Keratinocyte (primary cell): ENCODE measurements at regions not wholly inside any gene's neighbourhood (a gene's known extent, or its start where the extent isn't known, plus 50 kb on each side); places are given as distances from the start of the nearest gene placed in this dataset.

Source experiments
- DNase-seq: peaks from one replicate; pipeline ENCODE4 v3.0.0-alpha.2; 2011; ENCODE audit warnings: low read depth, missing footprints, low spot score
- FAIRE-seq: peaks from 2 replicates; lab custom pipeline; 2011; peaks lifted over from hg19 to GRCh38; lab: Jason Lieb, UNC
- H2AFZ ChIP-seq: 2 replicates; pipeline ENCODE4 v1.6.0; 2012; ENCODE audit warnings: low read length, control low read depth, inconsistent platforms; ENCODE audit not compliant: control insufficient read depth
- H3K27ac ChIP-seq: 2 replicates; pipeline ENCODE4 v1.5.1; 2011; ENCODE audit warnings: low read length; ENCODE audit not compliant: control insufficient read depth, insufficient read depth
- H3K27me3 ChIP-seq: 3 replicates; pipeline ENCODE4 v1.6.0; 2011; ENCODE audit warnings: low read length; ENCODE audit not compliant: control insufficient read depth, insufficient read depth; ENCODE audit errors: extremely low read depth
- H3K36me3 ChIP-seq, 2 experiments: 2 replicates in 1 of 2; 3 replicates in 1 of 2; pipeline ENCODE4 v1.5.1; 2011; ENCODE audit warnings: low read length in 2 of 2, mild to moderate bottlenecking in 1 of 2; ENCODE audit not compliant: control insufficient read depth in 2 of 2, insufficient read depth in 2 of 2; ENCODE audit errors: extremely low read depth in 1 of 2
- H3K4me1 ChIP-seq: 3 replicates; pipeline ENCODE4 v1.5.1; 2011; ENCODE audit warnings: low read length; ENCODE audit not compliant: control insufficient read depth, insufficient read depth; ENCODE audit errors: extremely low read depth
- H3K4me2 ChIP-seq: 3 replicates; pipeline ENCODE4 v1.6.0; 2011; ENCODE audit warnings: low read depth, low read length; ENCODE audit not compliant: control insufficient read depth, insufficient read depth; ENCODE audit errors: extremely low read depth
- H3K4me3 ChIP-seq, 3 experiments: fragments of 200-600 bp in 1 of 3; sonication (generic) in 1 of 3; 2 replicates in 2 of 3; 3 replicates in 1 of 3; pipeline ENCODE4 v1.5.1; 2011 to 2016; ENCODE audit warnings: low read length in 3 of 3, mild to moderate bottlenecking in 3 of 3, control low read depth in 2 of 3, inconsistent platforms in 1 of 3, low read depth in 1 of 3, mixed read lengths in 1 of 3, mixed run types in 1 of 3, moderate library complexity in 1 of 3; ENCODE audit not compliant: control insufficient read depth in 2 of 3, insufficient read depth in 2 of 3; ENCODE audit errors: extremely low read depth in 1 of 3
- H3K79me2 ChIP-seq: 2 replicates; pipeline ENCODE4 v1.6.0; 2012; ENCODE audit warnings: low read length; ENCODE audit not compliant: control insufficient read depth, insufficient read depth
- H3K9ac ChIP-seq: 3 replicates; pipeline ENCODE4 v1.6.0; 2011; ENCODE audit warnings: low read length; ENCODE audit not compliant: control insufficient read depth, insufficient read depth; ENCODE audit errors: extremely low read depth
- H3K9me1 ChIP-seq: 3 replicates; pipeline ENCODE4 v1.6.0; 2011; ENCODE audit warnings: low read length; ENCODE audit not compliant: control insufficient read depth, insufficient read depth; ENCODE audit errors: extremely low read depth
- H3K9me3 ChIP-seq: 2 replicates; pipeline ENCODE4 v1.5.1; 2012; ENCODE audit warnings: low read depth, low read length; ENCODE audit not compliant: control insufficient read depth
- H4K20me1 ChIP-seq: 3 replicates; pipeline ENCODE4 v1.6.0; 2011; ENCODE audit warnings: low read length; ENCODE audit not compliant: control insufficient read depth, insufficient read depth; ENCODE audit errors: extremely low read depth
- EZH2 ChIP-seq: IDR thresholded peaks from one replicate; pipeline ENCODE4 v1.6.1; 2012; ENCODE audit warnings: inconsistent platforms, mild to moderate bottlenecking, low read length, moderate library complexity
- dilution Hi-C: fragments of 300-500 bp; cut with MboI; formaldehyde crosslinking; loops from one replicate; pipeline ENCODE4 v1.7.0; 2020; ENCODE audit warnings: low sequenced_read_pairs; ENCODE audit not compliant: extremely low pct_ligation_motif_present
- TF ChIP-seq, protein P1 (sequence below), 3 experiments: IDR thresholded peaks in 1 of 3; conservative IDR thresholded peaks in 1 of 3; optimal IDR thresholded peaks in 1 of 3; 2 replicates in 2 of 3; 3 replicates in 1 of 3; pipeline versions ENCODE3 to v1.5.1; 2011; ENCODE audit warnings: low read length in 3 of 3, mild to moderate bottlenecking in 3 of 3, moderate library complexity in 2 of 3, control low read depth in 1 of 3, inconsistent platforms in 1 of 3; ENCODE audit not compliant: insufficient read depth in 2 of 3; ENCODE audit errors: extremely low read depth in 1 of 3

DNA sequence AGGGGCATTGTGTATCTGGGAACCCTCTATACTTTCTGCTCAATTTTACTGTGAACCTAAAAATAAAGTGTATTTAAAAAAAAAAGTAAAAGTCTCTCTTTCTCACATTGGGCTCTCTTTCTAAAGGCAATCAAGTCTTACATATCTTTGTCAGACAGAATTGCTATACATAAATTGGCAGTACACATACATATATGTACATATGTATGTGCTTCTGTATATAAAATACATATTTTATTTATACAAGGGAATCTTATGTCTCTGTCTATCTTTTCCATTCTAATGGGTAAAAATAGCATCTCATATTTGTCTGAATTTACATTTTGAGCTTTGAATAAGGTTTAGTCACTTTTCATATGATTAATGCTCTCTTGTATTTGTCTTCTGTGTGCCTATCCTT lies 348.8 kb downstream of the SPATA31D1 start:
- Histone ChIP-seq H3K9me3 (no peaks in the 10 kb centered on the region), H3K36me3 (no peaks in the 10 kb centered on the region), H3K9ac (no peak overlapping the region), H2AFZ (no peak overlapping the region), H3K79me2 (no peaks in the 10 kb centered on the region), H4K20me1 (no peaks in the 10 kb centered on the region), H3K27ac (no peak overlapping the region), H3K4me3 (no peak overlapping the region), H3K4me1 (peaks cover 19% of the 10 kb centered on the region), H3K4me2 (no peak overlapping the region), H3K27me3 (no peaks in the 10 kb centered on the region), H3K9me1 (no peaks in the 10 kb centered on the region)
- dilution Hi-C loops = no loop called here
- TF ChIP-seq EZH2 = no peak
- TF ChIP-seq, protein P1, sequence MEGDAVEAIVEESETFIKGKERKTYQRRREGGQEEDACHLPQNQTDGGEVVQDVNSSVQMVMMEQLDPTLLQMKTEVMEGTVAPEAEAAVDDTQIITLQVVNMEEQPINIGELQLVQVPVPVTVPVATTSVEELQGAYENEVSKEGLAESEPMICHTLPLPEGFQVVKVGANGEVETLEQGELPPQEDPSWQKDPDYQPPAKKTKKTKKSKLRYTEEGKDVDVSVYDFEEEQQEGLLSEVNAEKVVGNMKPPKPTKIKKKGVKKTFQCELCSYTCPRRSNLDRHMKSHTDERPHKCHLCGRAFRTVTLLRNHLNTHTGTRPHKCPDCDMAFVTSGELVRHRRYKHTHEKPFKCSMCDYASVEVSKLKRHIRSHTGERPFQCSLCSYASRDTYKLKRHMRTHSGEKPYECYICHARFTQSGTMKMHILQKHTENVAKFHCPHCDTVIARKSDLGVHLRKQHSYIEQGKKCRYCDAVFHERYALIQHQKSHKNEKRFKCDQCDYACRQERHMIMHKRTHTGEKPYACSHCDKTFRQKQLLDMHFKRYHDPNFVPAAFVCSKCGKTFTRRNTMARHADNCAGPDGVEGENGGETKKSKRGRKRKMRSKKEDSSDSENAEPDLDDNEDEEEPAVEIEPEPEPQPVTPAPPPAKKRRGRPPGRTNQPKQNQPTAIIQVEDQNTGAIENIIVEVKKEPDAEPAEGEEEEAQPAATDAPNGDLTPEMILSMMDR (optimal IDR thresholded peaks at IDR 0.05 in 1 of 3, IDR thresholded peaks at IDR 0.05 in 1 of 3, conservative IDR thresholded peaks at IDR 0.05 in 1 of 3; ENCODE audit: extremely low read depth in 1 of 3, insufficient read depth in 2 of 3, low read length in 3 of 3) = no peak
- DNase-seq = no peak
- no peak for FAIRE-seq

DNA sequence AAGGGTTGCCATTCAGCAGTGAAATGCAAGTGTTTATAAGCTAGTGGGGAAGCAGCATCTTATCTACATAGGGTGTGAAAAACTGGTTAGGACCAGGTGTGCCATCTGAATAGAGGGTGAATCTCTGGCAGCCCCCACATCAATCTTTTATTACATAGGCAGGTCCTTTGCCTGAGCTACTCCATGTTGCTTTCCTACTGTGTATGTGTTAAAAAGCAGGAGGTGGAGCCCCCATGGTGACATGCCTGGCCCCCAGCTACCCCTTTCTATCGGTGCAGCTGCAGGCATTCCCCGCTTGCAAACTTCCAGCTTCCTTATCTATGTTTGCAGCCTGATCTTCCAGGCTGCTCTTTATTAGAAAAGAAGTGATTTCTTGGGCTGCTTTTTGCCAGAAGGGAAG lies 353.5 kb downstream of the SPATA31D1 start:
- Histone ChIP-seq H3K79me2 (no peaks in the 10 kb centered on the region), H3K9me3 (peaks cover 6% of the 10 kb centered on the region), H3K4me3 (no peak overlapping the region), H3K4me1 (no peaks in the 10 kb centered on the region), H3K9me1 (no peaks in the 10 kb centered on the region), H3K9ac (no peak overlapping the region), H3K36me3 (no peaks in the 10 kb centered on the region), H2AFZ (no peak overlapping the region), H3K27ac (no peak overlapping the region), H4K20me1 (no peaks in the 10 kb centered on the region), H3K4me2 (no peak overlapping the region), H3K27me3 (no peaks in the 10 kb centered on the region)
- dilution Hi-C loops = no loop called here
- no peak for FAIRE-seq
- DNase-seq = no peak
- TF ChIP-seq, protein P1 (optimal IDR thresholded peaks at IDR 0.05 in 1 of 3, IDR thresholded peaks at IDR 0.05 in 1 of 3, conservative IDR thresholded peaks at IDR 0.05 in 1 of 3; ENCODE audit: extremely low read depth in 1 of 3, insufficient read depth in 2 of 3, low read length in 3 of 3) = no peak
- TF ChIP-seq EZH2 = no peak
